Astrocyte (in vitro differentiated cells and primary cell): ENCODE measurements at regions not wholly inside any gene's neighbourhood (a gene's known extent, or its start where the extent isn't known, plus 50 kb on each side); places are given as distances from the start of the nearest gene placed in this dataset.

ENCODE experiments used
- EZH2 ChIP-seq: IDR thresholded peaks from 2 replicates; pipeline ENCODE4 v1.6.1; 2012; ENCODE audit warnings: mild to moderate bottlenecking, low read length, inconsistent platforms; ENCODE audit not compliant: insufficient read depth
- TF ChIP-seq, protein P1 (sequence below): IDR thresholded peaks from 2 replicates; pipeline ENCODE4 v1.5.1; 2011; ENCODE audit warnings: low read depth, mild to moderate bottlenecking, inconsistent platforms, low read length, moderate library complexity; ENCODE audit not compliant: insufficient read depth

DNA sequence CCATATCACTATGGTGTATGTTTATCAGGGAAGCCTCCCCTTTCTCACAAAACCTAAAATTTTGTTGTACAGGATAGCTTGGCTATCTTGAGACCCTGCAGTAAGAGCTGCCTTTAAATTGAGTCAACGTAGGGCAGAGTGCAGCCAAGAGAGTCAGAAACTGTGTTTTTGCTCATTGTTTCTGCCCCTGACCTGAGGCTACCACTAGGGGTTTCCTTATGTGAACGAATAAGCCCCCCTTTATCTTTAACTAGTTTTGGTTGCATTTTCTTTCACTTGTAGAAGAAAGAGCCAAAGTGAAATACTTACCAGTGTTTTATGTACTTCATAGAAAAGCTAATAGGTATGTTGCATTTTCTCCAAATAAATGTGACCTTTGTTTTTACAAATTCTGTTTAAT, 149.9 kb upstream of the TMC3 start:
- TF ChIP-seq, protein P1, sequence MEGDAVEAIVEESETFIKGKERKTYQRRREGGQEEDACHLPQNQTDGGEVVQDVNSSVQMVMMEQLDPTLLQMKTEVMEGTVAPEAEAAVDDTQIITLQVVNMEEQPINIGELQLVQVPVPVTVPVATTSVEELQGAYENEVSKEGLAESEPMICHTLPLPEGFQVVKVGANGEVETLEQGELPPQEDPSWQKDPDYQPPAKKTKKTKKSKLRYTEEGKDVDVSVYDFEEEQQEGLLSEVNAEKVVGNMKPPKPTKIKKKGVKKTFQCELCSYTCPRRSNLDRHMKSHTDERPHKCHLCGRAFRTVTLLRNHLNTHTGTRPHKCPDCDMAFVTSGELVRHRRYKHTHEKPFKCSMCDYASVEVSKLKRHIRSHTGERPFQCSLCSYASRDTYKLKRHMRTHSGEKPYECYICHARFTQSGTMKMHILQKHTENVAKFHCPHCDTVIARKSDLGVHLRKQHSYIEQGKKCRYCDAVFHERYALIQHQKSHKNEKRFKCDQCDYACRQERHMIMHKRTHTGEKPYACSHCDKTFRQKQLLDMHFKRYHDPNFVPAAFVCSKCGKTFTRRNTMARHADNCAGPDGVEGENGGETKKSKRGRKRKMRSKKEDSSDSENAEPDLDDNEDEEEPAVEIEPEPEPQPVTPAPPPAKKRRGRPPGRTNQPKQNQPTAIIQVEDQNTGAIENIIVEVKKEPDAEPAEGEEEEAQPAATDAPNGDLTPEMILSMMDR: no peak
- no peak for TF ChIP-seq EZH2
